ENCODE measurements at regions not wholly inside any gene's neighbourhood (a gene's known extent, or its start where the extent isn't known, plus 50 kb on each side); places are given as distances from the start of the nearest gene placed in this dataset.

GRCh38 chr12:24206621-24207020 lies 257.2 kb upstream of the SOX5 start:
- TF ChIP-seq CEBPB (IDR thresholded peaks at IDR 0.05) (no peak), RAD21 (IDR thresholded peaks at IDR 0.05; ENCODE audit: low read depth) (no peak)

All from Ishikawa (cell line).